HFFc6 (cell line): ENCODE measurements at regions not wholly inside any gene's neighbourhood (a gene's known extent, or its start where the extent isn't known, plus 50 kb on each side); places are given as distances from the start of the nearest gene placed in this dataset.
A peak's percentile ranks its signal among the peaks of the same experiment; 100 is the strongest.

Experiments
- DNase-seq: peaks from one replicate; pipeline ENCODE4 v3.0.0-alpha.2; 2018
- H3K27ac Mint-ChIP-seq: 2 replicates; pipeline ENCODE4 v1.8.0; 2020; ENCODE audit warnings: mild to moderate bottlenecking, mixed read lengths
- H3K27me3 Mint-ChIP-seq: 2 replicates; pipeline ENCODE4 v1.8.0; 2021; ENCODE audit warnings: mild to moderate bottlenecking, moderate library complexity, mixed read lengths; ENCODE audit not compliant: insufficient read depth
- H3K36me3 Mint-ChIP-seq: 2 replicates; pipeline ENCODE4 v1.8.0; 2021; ENCODE audit warnings: low read depth, mixed read lengths
- H3K4me1 Mint-ChIP-seq: 2 replicates; pipeline ENCODE4 v1.8.0; 2020; ENCODE audit warnings: low read depth, mixed read lengths
- H3K4me3 Mint-ChIP-seq: 2 replicates; pipeline ENCODE4 v1.8.0; 2020; ENCODE audit warnings: mild to moderate bottlenecking, moderate library complexity, mixed read lengths
- H3K9me3 Mint-ChIP-seq: 2 replicates; pipeline ENCODE4 v1.8.0; 2020; ENCODE audit warnings: mild to moderate bottlenecking, mixed read lengths
- CTCF ChIP-seq: fragments of 200-600 bp; sonication (generic); IDR thresholded peaks from 2 replicates; pipeline ENCODE4 v1.5.0; 2021; ENCODE audit warnings: antibody characterized with exemption, mild to moderate bottlenecking

- no peak for TF ChIP-seq CTCF
- no peak overlapping the region for H3K27ac Mint-ChIP-seq
- no peaks in the 10 kb centered on the region for H3K9me3 Mint-ChIP-seq
- no peak overlapping the region for H3K4me3 Mint-ChIP-seq
- no peaks in the 10 kb centered on the region for H3K36me3 Mint-ChIP-seq
- H3K4me1 Mint-ChIP-seq = peaks cover 20% of the 10 kb centered on the region
- H3K27me3 Mint-ChIP-seq = peaks cover 2% of the 10 kb centered on the region; the same call in 1 of the 2 replicates
- DNase-seq = no peak
These were observed 67.5 kb upstream of the CCDC91 start for GRCh38 chr12:28122756-28123155.

- H3K36me3 Mint-ChIP-seq = no peaks in the 10 kb centered on the region
- no peaks in the 10 kb centered on the region; the same call in 1 of the 2 replicates for H3K27me3 Mint-ChIP-seq
- TF ChIP-seq CTCF = no peak
- no peaks in the 10 kb centered on the region for H3K9me3 Mint-ChIP-seq
- no peak for DNase-seq
- no peak overlapping the region for H3K4me3 Mint-ChIP-seq
- H3K4me1 Mint-ChIP-seq = peaks cover 43% of the 10 kb centered on the region
- no peak overlapping the region for H3K27ac Mint-ChIP-seq
These were observed 62.8 kb upstream of the CCDC91 start for GRCh38 chr12:28127455-28127854.

GRCh38 chr12:28129031-28129430 is 61.2 kb upstream of the CCDC91 start:
- no peaks in the 10 kb centered on the region for H3K36me3 Mint-ChIP-seq

GRCh38 chr12:28130234-28130624 is 60.0 kb upstream of the CCDC91 start:
- Mint-ChIP-seq H3K36me3 (no peaks in the 10 kb centered on the region), H3K27me3 (no peaks in the 10 kb centered on the region; the same call in 1 of the 2 replicates), H3K4me3 (peak overlapping the region; percentile 26), H3K4me1 (peaks cover 41% of the 10 kb centered on the region), H3K9me3 (no peaks in the 10 kb centered on the region), H3K27ac (peak overlapping the region; percentile 98)
- no peak for TF ChIP-seq CTCF
- no peak for DNase-seq

More at GRCh38 chr12:28129031-28129430, 61.2 kb upstream of the CCDC91 start:
- Mint-ChIP-seq H3K4me3 (no peak overlapping the region), H3K9me3 (no peaks in the 10 kb centered on the region), H3K27ac (peak overlapping the region; percentile 57; the same call in 1 of the 2 replicates), H3K4me1 (peaks cover 41% of the 10 kb centered on the region), H3K27me3 (no peaks in the 10 kb centered on the region; the same call in 1 of the 2 replicates)
- peak; percentile 12 for DNase-seq
- no peak for TF ChIP-seq CTCF

- Mint-ChIP-seq H3K27me3 (no peaks in the 10 kb centered on the region; the same call in 1 of the 2 replicates), H3K9me3 (no peaks in the 10 kb centered on the region), H3K36me3 (no peaks in the 10 kb centered on the region), H3K27ac (peak overlapping the region; percentile 98), H3K4me1 (peaks cover 41% of the 10 kb centered on the region), H3K4me3 (peak overlapping the region; percentile 77)
- no peak for TF ChIP-seq CTCF
- peak; percentile 97 for DNase-seq
These were observed 59.3 kb upstream of the CCDC91 start for GRCh38 chr12:28130625-28131598.
